Naive thymus-derived CD4-positive, alpha-beta T cell (primary cell): ENCODE measurements at regions not wholly inside any gene's neighbourhood (a gene's known extent, or its start where the extent isn't known, plus 50 kb on each side); places are given as distances from the start of the nearest gene placed in this dataset.

Experiments used
- ATAC-seq: fragments of 150-1000 bp; cut with Tn5 transposase; 2 replicates; pipeline ENCODE4 v1.10.0; 2021; ENCODE audit warnings: mild to moderate bottlenecking, moderate library complexity
- CTCF ChIA-PET: fragments of 350-600 bp; sonication (Branson Sonifier 250); formaldehyde crosslinking; loops from one replicate; lab custom pipeline; 2021; ENCODE audit warnings: antibody characterized with exemption; lab: Charles Lee
- POLR2A ChIA-PET: fragments of 350-600 bp; sonication (Branson Sonifier 250); formaldehyde crosslinking; loops from one replicate; lab custom pipeline; 2021; ENCODE audit warnings: antibody characterized with exemption, inconsistent platforms; lab: Charles Lee
- DNase-seq, 9 donors: peaks; one replicate each; pipeline versions ENCODE4 v3.0.0 to v3.0.0-alpha.2; 2020 to 2022; ENCODE audit warnings: mixed read lengths in 1 of 9
- H3K27ac ChIP-seq: one replicate; pipeline ENCODE4 v1.7.0; 2013; ENCODE audit warnings: mild to moderate bottlenecking, low read depth, low read length, moderate library complexity
- H3K27me3 ChIP-seq, 2 donors: one replicate each; pipeline ENCODE4 v1.7.0; 2013; ENCODE audit warnings: low read length in 2 of 2, mild to moderate bottlenecking in 2 of 2, moderate library complexity in 2 of 2; ENCODE audit not compliant: control insufficient read depth in 2 of 2, insufficient read depth in 2 of 2
- H3K36me3 ChIP-seq, 3 experiments: 1 replicate in 2 of 3; 2 replicates in 1 of 3; pipeline ENCODE4 v1.7.0; 2013; ENCODE audit warnings: low read length in 3 of 3, mild to moderate bottlenecking in 3 of 3, moderate library complexity in 1 of 3; ENCODE audit not compliant: insufficient read depth in 3 of 3, control insufficient read depth in 2 of 3
- H3K4me1 ChIP-seq, 2 donors: one replicate each; pipeline ENCODE4 v1.7.0; 2013; ENCODE audit warnings: low read length in 2 of 2, mild to moderate bottlenecking in 2 of 2, moderate library complexity in 1 of 2; ENCODE audit not compliant: control insufficient read depth in 2 of 2, insufficient read depth in 2 of 2
- H3K4me3 ChIP-seq: 2 replicates; pipeline ENCODE4 v1.7.0; 2013; ENCODE audit warnings: mild to moderate bottlenecking, low read length
- H3K9me3 ChIP-seq, 3 experiments: 1 replicate in 2 of 3; 2 replicates in 1 of 3; pipeline ENCODE4 v1.7.0; 2013; ENCODE audit warnings: low read length in 3 of 3; ENCODE audit not compliant: control insufficient read depth in 2 of 3
- H3K27ac Mint-ChIP-seq, 9 donors: one replicate each; pipeline ENCODE4 v1.8.0; 2020 to 2022; ENCODE audit warnings: mixed read lengths in 9 of 9, mild to moderate bottlenecking in 8 of 9, moderate library complexity in 5 of 9, inconsistent platforms in 2 of 9
- H3K27me3 Mint-ChIP-seq, 5 donors: one replicate each; pipeline ENCODE4 v1.8.0; 2021 to 2022; ENCODE audit warnings: mixed read lengths in 5 of 5, mild to moderate bottlenecking in 1 of 5
- H3K36me3 Mint-ChIP-seq, 5 donors: one replicate each; pipeline ENCODE4 v1.8.0; 2020 to 2022; ENCODE audit warnings: mixed read lengths in 5 of 5, mild to moderate bottlenecking in 3 of 5, inconsistent platforms in 1 of 5
- H3K4me1 Mint-ChIP-seq, 7 donors: one replicate each; pipeline ENCODE4 v1.8.0; 2020 to 2022; ENCODE audit warnings: mixed read lengths in 7 of 7, mild to moderate bottlenecking in 3 of 7, inconsistent platforms in 1 of 7
- H3K4me3 Mint-ChIP-seq, 10 donors: one replicate each; pipeline ENCODE4 v1.8.0; 2020 to 2022; ENCODE audit warnings: mild to moderate bottlenecking in 10 of 10, mixed read lengths in 10 of 10, moderate library complexity in 6 of 10, inconsistent platforms in 2 of 10
- H3K9me3 Mint-ChIP-seq, 11 donors: one replicate each; pipeline ENCODE4 v1.8.0; 2020 to 2022; ENCODE audit warnings: mixed read lengths in 11 of 11, mild to moderate bottlenecking in 4 of 11, inconsistent platforms in 1 of 11, moderate library complexity in 1 of 11
- intact Hi-C, 2 donors: fragments of 100-400 bp; cut with micrococcal nuclease; formaldehyde crosslinking; loops; one replicate each; pipeline ENCODE4 v1.15.1; 2023

- peaks cover 0 to 23% (median 5%) of the 10 kb centered on the region in 5 donors for H3K36me3 Mint-ChIP-seq
- POLR2A ChIA-PET, result no interaction called here
- peaks cover 0 to 16% (median 11%) of the 10 kb centered on the region in 5 donors for H3K27me3 Mint-ChIP-seq
- H3K27ac ChIP-seq, result no peak overlapping the region
- H3K4me1 ChIP-seq, result no peaks in the 10 kb centered on the region
- H3K9me3 ChIP-seq, result peaks cover 0 to 8% (median 0%) of the 10 kb centered on the region in 3 experiments
- no peaks in the 10 kb centered on the region for H3K4me1 Mint-ChIP-seq
- H3K4me3 Mint-ChIP-seq, result no peak overlapping the region
- DNase-seq (no peak), ATAC-seq (no peak)
- H3K27ac Mint-ChIP-seq, result no peak overlapping the region
- no peaks in the 10 kb centered on the region for H3K36me3 ChIP-seq
- intact Hi-C loops, result no loop called here
- peaks cover 11 to 33% (median 19%) of the 10 kb centered on the region in 11 donors for H3K9me3 Mint-ChIP-seq
- no peak overlapping the region for H3K4me3 ChIP-seq
- H3K27me3 ChIP-seq, result no peaks in the 10 kb centered on the region
- CTCF ChIA-PET, result no interaction called here
These were observed 563.7 kb upstream of the MDFIC2 start for GRCh38 chr3:70876154-70876553.

- Mint-ChIP-seq H3K27ac (no peak overlapping the region), H3K4me1 (no peaks in the 10 kb centered on the region), H3K9me3 (peaks cover 8 to 42% (median 19%) of the 10 kb centered on the region in 11 donors), H3K4me3 (no peak overlapping the region), H3K36me3 (peaks cover 0 to 15% (median 5%) of the 10 kb centered on the region in 5 donors), H3K27me3 (peaks cover 0 to 12% (median 7%) of the 10 kb centered on the region in 5 donors)
- H3K9me3 ChIP-seq, result peaks cover 0 to 8% (median 0%) of the 10 kb centered on the region in 3 experiments
- H3K27me3 ChIP-seq, result no peaks in the 10 kb centered on the region
- H3K36me3 ChIP-seq, result no peaks in the 10 kb centered on the region
- intact Hi-C loops, result no loop called here
- H3K4me1 ChIP-seq, result no peaks in the 10 kb centered on the region
- no peak overlapping the region for H3K4me3 ChIP-seq
- DNase-seq (no peak), ATAC-seq (no peak)
- ChIA-PET CTCF (no interaction called here), POLR2A (no interaction called here)
- no peak overlapping the region for H3K27ac ChIP-seq
These were observed 561.8 kb upstream of the MDFIC2 start for GRCh38 chr3:70874196-70874595.

GRCh38 chr3:70873686-70874085 is 561.2 kb upstream of the MDFIC2 start:
- no peaks in the 10 kb centered on the region for H3K4me1 Mint-ChIP-seq
- peaks cover 0 to 12% (median 5%) of the 10 kb centered on the region in 5 donors for H3K36me3 Mint-ChIP-seq
- H3K27ac ChIP-seq, result no peak overlapping the region
- DNase-seq, result no peak
- CTCF ChIA-PET, result no interaction called here
- intact Hi-C loops, result no loop called here
- POLR2A ChIA-PET, result no interaction called here
- no peak overlapping the region for H3K4me3 ChIP-seq
- no peak overlapping the region for H3K27ac Mint-ChIP-seq
- no peaks in the 10 kb centered on the region for H3K27me3 ChIP-seq
- no peaks in the 10 kb centered on the region for H3K4me1 ChIP-seq
- H3K9me3 Mint-ChIP-seq, result peaks cover 8 to 38% (median 17%) of the 10 kb centered on the region in 11 donors
- H3K36me3 ChIP-seq, result no peaks in the 10 kb centered on the region
- no peak overlapping the region for H3K4me3 Mint-ChIP-seq
- ATAC-seq, result no peak
- peaks cover 0 to 8% (median 0%) of the 10 kb centered on the region in 3 experiments for H3K9me3 ChIP-seq
- H3K27me3 Mint-ChIP-seq, result peaks cover 0 to 12% (median 7%) of the 10 kb centered on the region in 5 donors

- Histone ChIP-seq H3K27ac (no peak overlapping the region), H3K4me3 (no peak overlapping the region), H3K9me3 (peaks cover 0 to 8% (median 0%) of the 10 kb centered on the region in 3 experiments), H3K4me1 (no peaks in the 10 kb centered on the region), H3K36me3 (no peaks in the 10 kb centered on the region), H3K27me3 (no peaks in the 10 kb centered on the region)
- CTCF ChIA-PET, result no interaction called here
- ATAC-seq, result no peak
- Mint-ChIP-seq H3K27me3 (peaks cover 0 to 12% (median 3%) of the 10 kb centered on the region in 5 donors), H3K36me3 (peaks cover 0 to 6% (median 4%) of the 10 kb centered on the region in 5 donors), H3K9me3 (peaks cover 4 to 29% (median 13%) of the 10 kb centered on the region in 11 donors), H3K4me3 (no peak overlapping the region), H3K27ac (no peak overlapping the region), H3K4me1 (no peaks in the 10 kb centered on the region)
- POLR2A ChIA-PET, result no interaction called here
- no peak for DNase-seq
- intact Hi-C loops, result no loop called here
These were observed 559.6 kb upstream of the MDFIC2 start for GRCh38 chr3:70871909-70872656.

GRCh38 chr3:70870576-70870975 is 558.1 kb upstream of the MDFIC2 start:
- Mint-ChIP-seq H3K27me3 (peaks cover 0 to 12% (median 3%) of the 10 kb centered on the region in 5 donors), H3K27ac (no peak overlapping the region), H3K4me1 (no peaks in the 10 kb centered on the region), H3K9me3 (peaks cover 4 to 32% (median 13%) of the 10 kb centered on the region in 11 donors), H3K36me3 (peaks cover 0 to 8% (median 4%) of the 10 kb centered on the region in 5 donors), H3K4me3 (no peak overlapping the region)
- DNase-seq, result no peak
- no peak overlapping the region for H3K4me3 ChIP-seq
- intact Hi-C loops, result no loop called here
- ChIA-PET POLR2A (no interaction called here), CTCF (no interaction called here)
- H3K27ac ChIP-seq, result no peak overlapping the region
- H3K9me3 ChIP-seq, result peaks cover 0 to 8% (median 0%) of the 10 kb centered on the region in 3 experiments
- no peaks in the 10 kb centered on the region for H3K4me1 ChIP-seq
- no peaks in the 10 kb centered on the region for H3K27me3 ChIP-seq
- no peak for ATAC-seq
- H3K36me3 ChIP-seq, result no peaks in the 10 kb centered on the region

- H3K36me3 ChIP-seq, result no peaks in the 10 kb centered on the region
- Mint-ChIP-seq H3K4me1 (no peaks in the 10 kb centered on the region), H3K27me3 (peaks cover 0 to 13% (median 9%) of the 10 kb centered on the region in 5 donors), H3K36me3 (peaks cover 0 to 15% (median 4%) of the 10 kb centered on the region in 5 donors), H3K27ac (no peak overlapping the region), H3K4me3 (no peak overlapping the region), H3K9me3 (peaks cover 8 to 38% (median 14%) of the 10 kb centered on the region in 11 donors)
- H3K27ac ChIP-seq, result no peak overlapping the region
- ATAC-seq (no peak), DNase-seq (no peak)
- ChIA-PET CTCF (no interaction called here), POLR2A (no interaction called here)
- H3K4me3 ChIP-seq, result no peak overlapping the region
- peaks cover 0 to 8% (median 0%) of the 10 kb centered on the region in 3 experiments for H3K9me3 ChIP-seq
- H3K4me1 ChIP-seq, result no peaks in the 10 kb centered on the region
- H3K27me3 ChIP-seq, result no peaks in the 10 kb centered on the region
- intact Hi-C loops, result no loop called here
These were observed 556.1 kb upstream of the MDFIC2 start for GRCh38 chr3:70868561-70868960.

GRCh38 chr3:70863049-70863448 is 550.6 kb upstream of the MDFIC2 start:
- POLR2A ChIA-PET, result no interaction called here
- Histone ChIP-seq H3K4me1 (no peaks in the 10 kb centered on the region), H3K27ac (no peak overlapping the region), H3K36me3 (no peaks in the 10 kb centered on the region), H3K27me3 (no peaks in the 10 kb centered on the region), H3K9me3 (no peaks in the 10 kb centered on the region), H3K4me3 (no peak overlapping the region)
- no peaks in the 10 kb centered on the region for H3K4me1 Mint-ChIP-seq
- ATAC-seq (no peak), DNase-seq (no peak)
- peaks cover 0 to 14% (median 4%) of the 10 kb centered on the region in 11 donors for H3K9me3 Mint-ChIP-seq
- CTCF ChIA-PET, result no interaction called here
- intact Hi-C loops, result no loop called here
- peaks cover 0 to 10% (median 0%) of the 10 kb centered on the region in 5 donors for H3K36me3 Mint-ChIP-seq
- peaks cover 8 to 18% (median 11%) of the 10 kb centered on the region in 5 donors for H3K27me3 Mint-ChIP-seq
- no peak overlapping the region for H3K27ac Mint-ChIP-seq
- H3K4me3 Mint-ChIP-seq, result no peak overlapping the region
